GM20431 (cell line): ENCODE measurements at regions not wholly inside any gene's neighbourhood (a gene's known extent, or its start where the extent isn't known, plus 50 kb on each side); places are given as distances from the start of the nearest gene placed in this dataset.
"Not testable (repeated sequence)": the region's sequence is repeated elsewhere in the genome, so short reads cannot be mapped to it uniquely, and the experiment has no call there.

Source experiments
- in situ Hi-C: fragments of 300-500 bp; cut with MseI, MboI; formaldehyde crosslinking; loops from one replicate; pipeline ENCODE4 v1.15.0; 2020; ENCODE audit warnings: low sequenced_read_pairs; ENCODE audit not compliant: unreplicated experiment

DNA sequence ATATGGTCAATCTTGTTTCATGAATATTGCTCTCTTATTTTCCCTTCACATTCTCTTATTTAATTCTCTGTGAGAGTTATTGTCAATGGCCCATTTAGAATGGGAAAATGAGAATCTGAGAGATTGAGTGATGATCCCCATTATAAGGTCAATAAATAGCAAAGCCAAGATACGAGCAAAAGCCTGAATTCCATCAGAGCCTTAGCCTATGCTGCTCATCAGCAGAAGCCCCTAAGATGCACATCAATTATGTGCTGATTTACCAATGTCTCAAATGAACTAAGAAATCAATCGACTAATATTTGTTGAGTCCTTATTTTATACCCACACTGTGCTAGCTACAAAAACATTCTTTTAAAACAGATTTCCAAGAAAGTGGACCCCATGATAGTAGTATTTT is 330.8 kb upstream of the DDI1 start:
- in situ Hi-C loops = no loop called here

DNA sequence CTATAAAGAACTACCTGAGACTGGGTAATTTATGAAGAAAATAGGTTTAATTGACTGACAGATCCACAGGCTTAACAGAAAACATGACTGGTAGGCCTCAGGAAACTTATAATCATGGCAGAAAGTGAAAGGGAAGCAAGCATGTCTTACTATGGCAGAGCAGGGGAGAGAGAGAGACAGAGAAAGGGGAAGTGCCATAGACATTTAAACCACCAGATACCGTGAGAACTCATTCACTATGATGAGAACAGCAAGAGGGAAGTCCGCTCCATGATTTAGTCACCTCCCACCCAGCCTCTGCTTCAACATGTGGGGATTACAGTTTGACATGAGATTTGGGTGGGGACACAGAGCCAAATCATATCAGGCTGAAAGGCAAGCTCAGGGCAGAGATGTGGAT is 327.1 kb upstream of the DDI1 start:
- in situ Hi-C loops = no loop called here

DNA sequence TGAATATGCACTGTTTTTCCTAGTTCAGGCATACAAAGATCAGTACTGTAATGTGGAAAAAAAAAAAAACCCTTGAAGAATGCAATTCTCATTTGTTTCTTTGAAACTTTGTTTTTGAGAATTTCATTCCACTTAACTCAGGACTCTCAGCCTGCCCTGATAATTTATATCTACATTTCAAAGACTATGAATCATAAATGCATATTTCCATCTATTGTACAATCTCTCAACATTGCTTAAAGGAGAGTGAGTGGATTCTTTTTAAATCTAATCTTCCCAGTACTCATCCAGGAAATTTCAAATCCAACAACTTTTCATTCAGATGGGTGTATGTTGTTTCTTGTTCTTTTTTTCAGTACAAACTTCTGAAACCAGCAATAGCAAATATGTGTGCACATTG is 322.2 kb upstream of the DDI1 start:
- in situ Hi-C loops = no loop called here

DNA sequence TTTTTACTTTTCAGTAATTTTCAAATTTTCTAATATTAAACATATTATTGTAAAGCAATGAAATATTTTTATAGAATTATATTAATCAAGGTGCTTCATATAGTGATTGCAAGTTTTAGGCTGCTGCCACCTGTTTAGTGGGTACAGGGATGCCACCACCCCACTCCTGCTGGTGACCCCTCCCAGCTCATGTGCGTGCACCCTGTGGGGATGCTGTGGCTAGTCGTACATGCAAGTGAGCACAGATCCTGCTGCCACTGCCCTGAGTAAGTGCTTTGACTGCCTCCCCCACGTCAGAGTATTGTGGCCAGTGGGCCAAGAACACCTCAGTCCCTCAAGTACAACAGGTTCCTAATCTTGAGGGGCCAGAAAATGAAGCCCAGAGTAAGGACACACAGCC is 320.1 kb upstream of the DDI1 start:
- in situ Hi-C loops = no loop called here

DNA sequence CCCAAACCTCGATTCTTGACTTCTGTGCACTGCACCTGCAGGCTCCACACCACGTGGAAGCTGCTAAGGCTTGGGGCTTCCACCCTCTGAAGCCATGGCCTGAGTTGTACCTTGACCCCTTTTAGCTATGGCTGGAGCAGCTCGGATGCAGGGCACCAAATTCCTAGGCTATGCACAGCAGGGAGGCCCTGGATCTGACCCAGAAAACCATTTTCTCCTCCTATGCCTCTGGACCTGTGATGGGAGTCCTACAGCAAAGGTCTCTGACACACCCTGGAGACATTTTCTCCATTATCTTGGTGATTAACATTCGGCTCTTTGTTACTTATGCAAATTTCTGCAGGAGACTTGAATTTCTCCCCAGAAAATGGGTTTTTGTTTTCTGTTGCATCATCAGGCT is 309.2 kb upstream of the DDI1 start:
- in situ Hi-C loops = no loop called here

DNA sequence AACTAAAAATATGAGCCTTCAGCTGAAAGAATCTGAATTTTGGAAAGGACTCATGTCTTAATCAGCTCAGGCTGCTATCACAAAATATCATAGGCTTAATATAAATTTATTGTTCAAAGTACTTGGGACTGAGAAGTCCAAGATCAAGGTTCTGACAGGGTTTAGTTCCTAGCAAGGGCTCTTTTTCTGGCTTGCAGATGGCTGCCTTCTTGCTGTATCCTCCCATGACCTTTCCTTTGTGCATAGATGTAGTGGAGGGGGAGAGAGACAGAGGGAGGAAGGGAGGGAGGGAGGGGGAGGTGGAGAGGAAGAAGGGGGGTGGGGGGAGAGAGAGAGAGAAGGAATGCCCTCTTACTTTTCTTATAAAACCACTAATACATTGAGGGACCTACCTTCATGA is 306.8 kb upstream of the DDI1 start:
- in situ Hi-C loops = no loop called here

DNA sequence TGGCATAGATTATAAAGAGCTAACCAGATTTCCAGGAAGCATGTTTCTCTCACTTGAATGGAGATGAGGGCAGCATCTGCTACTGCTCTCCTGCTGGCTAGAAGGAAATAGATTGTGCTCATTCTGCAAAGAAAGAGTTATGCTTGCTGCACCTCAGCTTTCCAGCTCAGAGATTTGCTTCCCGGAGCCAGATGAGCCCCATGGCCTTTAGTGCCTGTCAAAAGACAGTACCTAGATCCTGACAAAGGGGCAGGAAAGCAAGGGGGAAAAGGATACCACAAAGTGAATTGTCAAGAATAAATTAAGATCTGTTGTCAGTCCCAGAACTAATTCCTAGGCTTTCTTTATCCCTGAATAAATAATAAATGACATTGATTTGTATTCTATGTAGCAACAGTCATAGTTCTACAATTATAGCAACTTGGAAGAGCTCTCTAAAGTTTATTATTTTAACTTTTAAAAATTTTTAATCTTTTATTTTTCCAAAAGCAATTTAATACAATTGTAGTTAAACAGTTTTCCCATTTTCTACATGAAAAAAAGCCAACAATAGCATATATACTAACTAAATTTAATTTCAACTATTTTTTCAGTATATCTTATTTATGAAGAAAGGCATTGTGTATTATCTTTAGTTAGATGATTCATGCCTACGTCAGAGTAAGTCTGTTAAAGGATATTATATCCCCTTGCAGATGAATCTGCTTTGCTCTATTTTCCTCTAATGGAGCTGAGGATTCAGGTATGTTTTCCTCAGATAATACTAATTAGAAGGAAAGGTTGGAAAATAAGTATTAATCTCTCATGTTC is 306.1 kb upstream of the DDI1 start:
- in situ Hi-C loops = no loop called here

DNA sequence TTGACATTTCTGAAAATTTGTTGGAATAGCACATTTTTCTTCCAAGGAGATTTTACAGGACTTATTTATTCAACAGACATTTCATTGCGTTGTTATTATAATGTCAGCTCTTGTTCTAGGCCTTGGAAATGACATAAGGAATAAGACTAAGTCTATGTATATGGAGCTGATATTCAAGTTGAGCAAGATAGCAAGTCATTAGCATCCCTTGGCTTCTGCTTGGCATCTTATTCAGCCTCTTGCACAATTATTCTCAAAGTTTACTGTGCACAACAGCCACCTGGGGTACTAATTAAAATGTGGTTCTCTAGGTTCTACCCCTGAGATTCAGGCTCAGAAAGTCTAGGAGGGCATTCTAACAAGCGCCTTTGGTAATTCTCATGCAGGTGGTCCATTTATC is 304.8 kb upstream of the DDI1 start:
- in situ Hi-C loops = no loop called here

DNA sequence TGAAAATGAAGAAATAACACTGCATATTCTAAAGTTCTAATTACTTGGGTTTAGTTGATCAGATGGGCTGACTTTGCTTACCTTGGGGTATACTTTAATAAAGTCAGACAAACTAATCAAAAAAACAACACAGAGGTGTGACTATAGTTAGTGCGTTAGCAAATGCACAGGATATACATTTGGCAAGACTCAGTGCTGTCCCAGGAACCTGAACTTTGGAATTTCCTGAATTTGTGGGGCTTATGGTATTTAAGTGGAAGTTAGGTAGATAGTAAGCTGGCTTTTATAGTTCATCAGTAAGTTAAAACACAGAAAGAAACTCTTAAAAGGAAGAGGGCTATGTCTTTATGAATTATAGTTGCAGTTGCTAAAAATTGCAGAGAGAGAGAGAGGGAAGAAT is 302.6 kb upstream of the DDI1 start:
- in situ Hi-C loops = no loop called here

DNA sequence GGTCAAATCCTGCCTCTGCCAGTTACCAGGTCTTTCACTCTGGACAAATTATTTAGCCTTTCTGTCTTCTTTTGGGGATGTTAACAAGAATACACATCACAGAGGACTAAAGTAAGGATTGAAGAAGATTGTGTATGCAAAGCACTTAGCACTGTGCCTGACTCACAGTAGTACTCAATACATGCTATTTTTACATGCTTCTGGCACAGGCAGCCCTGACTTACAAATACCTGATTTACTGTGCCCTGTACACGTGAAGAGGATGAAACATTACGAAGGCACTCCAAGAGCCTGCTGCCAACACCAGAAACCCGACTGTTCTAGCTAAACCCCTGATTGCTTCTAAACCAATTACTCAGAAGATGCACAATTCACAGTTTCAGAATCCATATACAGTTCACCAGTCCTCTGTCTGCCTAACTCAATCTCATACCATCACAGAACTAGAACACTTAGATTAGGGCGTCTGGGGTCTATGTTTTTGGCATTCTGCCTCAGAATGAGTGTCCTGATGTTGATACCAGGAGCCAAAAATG is 300.9 kb upstream of the DDI1 start:
- in situ Hi-C loops = no loop called here

DNA sequence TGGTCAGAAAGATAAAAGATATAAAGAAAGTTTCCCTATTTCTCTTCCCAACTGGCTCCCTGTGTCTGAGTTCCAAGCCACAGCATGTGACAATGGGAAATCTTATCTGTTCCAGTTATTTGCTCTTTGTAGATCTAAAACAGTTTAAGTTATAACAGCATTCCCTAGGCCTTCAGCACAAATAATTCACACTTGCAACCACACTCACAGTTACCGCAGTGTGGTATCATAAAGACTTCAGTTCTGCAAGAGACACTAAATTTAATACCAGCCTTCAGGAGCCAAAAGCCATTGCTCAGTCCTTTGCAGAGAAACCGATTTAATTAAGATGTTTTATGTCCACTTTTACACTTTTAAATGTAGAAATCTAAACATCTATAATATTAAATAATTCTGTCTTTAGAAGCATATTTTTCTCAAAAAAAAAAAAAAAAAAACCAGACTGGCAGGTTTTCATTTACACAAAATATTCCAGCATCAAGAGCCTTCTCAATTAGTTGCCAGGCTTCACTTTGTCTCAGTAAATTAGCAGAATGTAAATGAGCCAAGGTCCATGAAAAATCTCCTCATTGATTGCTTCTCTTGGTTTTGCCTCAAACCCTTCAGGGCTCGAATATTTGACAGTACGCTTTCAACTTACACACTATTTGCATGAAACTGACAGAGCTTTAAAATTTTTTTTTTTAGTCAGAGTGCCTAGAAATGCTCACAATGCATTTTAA is 300.0 kb upstream of the DDI1 start:
- in situ Hi-C loops = no loop called here

DNA sequence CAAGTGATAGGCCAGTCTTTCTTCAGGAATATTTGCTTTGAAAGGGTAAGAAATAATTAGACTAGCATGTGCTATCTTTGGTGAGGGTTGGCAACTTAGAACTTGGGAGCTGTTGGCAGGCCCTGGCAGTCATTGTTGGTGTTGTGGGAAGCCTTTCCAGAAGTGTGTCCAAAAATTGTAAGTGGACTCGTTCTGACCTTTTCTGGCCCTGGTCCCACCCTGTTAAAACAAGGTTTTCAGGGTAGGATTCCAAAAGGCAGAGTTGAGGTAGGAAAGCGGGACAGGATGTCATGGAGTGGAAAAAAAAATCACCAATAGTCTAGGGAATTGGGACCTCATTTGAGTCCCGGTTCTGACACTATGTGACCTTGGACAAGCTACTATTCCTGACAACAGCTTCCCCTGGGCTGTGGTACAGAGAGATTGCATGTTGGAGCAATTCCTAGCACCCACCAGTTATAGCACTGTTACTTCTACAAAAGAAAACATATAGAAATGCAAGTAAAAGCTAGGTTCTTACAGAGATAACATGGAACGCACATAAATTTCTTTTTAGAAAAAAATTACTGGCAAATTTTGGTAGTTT is 299.3 kb upstream of the DDI1 start:
- in situ Hi-C loops = no loop called here

DNA sequence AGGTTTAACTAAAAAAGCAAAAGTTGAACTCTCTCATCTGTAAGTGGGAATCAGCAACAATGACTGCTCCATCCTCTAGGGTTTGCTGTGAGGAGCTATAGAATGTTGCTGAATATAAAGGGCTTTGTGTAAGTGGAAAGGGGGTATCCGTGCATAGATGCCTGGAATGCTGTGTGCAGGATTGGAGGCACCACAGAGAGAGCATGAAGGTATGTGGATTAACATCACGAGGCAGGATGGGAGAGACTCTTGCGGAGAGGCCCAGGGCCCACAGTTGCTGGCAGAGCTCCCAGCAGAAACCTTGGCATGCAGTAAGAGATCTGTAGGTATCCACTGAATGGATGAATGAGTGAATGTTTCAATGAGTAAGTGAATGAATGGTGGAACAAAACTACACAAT is 298.7 kb upstream of the DDI1 start:
- in situ Hi-C loops = no loop called here

DNA sequence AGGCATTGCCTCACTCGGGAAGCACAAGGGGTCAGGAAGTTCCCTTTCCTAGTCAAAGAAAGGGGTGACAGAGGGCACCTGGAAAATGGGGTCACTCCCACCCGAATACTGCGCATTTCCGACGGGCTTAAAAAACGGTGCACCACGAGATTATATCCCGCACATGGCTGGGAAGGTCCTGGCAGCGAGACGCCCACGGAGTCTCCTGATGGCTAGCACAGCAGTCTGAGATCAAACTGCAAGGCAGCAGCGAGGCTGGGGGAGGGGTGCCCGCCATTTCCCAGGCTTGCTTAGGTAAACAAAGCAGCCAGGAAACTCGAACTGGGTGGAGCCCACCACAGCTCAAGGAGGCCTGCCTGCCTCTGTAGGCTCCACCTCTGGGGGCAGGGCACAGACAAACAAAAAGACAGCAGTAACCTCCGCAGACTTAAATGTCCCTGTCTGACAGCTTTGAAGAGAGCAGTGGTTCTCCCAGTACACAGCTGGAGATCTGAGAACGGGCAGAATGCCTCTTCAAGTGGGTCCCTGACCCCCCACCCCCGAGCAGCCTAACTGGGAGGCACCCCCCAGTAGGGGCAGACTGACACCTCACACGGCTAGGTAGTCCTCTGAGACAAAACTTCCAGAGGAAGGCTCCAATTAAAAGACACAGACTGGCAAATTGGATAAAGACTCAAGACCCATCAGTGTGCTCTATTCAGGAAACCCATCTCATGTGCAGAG is 297.2 kb upstream of the DDI1 start:
- in situ Hi-C loops = not testable (repeated sequence)

DNA sequence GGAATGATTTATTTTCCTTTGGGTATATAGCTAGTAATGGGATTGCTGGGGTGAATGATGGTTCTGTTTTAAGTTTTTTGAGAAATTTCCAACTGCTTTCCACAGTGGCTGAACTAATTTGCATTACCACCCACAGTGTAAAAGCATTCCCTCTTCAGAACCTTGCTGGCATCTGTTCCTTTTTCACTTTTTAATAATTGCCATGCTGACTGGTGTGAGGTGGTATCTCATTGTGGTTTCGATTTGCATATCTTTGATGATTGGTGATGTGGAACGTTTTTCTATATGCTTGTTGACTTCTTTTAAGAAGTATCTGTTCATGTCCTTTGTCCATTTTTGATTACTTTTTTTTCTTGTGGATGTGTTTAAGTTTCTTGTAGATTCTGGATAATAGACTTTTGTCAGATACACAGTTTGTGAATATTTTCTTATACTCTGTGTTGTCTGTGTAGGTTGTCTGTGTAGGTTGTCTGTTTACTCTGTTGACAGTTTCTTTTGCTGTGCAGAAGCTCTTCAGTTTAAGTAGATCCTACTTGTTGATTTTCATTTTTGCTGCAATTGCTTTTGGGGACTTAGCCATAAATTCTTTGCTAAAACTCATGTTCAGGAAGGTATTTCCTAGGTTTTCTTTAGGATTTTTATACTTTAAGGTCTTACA is 291.8 kb upstream of the DDI1 start:
- in situ Hi-C loops = no loop called here

DNA sequence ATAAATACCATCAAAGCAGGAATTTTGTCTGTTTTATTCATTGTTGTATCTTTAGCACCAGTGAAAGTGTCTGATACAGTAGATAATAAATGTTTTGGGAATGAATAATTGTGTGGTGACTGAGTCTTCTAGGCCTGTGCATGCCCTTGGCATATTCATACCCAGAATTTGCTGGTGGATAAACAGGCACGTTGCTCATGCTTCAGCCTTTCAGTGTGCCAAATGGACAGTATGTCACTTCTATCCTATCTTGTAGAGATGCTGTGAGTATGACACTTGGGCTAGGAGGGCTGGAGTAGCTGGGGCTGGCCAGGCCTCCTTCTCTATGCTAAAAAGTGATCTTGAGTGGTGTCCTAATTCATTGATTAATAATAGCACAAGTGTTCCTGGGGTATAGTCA is 287.3 kb upstream of the DDI1 start:
- in situ Hi-C loops = no loop called here

DNA sequence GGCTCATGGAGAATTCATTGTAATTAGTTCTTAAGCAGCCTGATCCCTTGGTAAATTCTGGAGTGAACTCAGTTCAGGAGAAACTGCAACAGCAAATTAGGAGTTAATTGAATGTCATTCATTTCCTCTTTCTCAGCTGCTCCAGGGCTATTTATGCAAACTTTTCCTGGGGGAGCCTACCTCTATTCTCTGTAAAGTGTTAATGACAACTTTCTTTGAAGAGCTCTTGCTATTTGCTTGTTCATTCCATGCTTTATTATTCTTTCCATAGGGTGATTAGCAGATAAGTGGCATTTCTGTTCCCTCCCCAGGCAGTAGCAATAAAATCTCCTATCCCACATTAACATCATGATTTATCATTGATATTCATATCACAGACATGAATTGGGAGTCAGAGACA is 267.6 kb upstream of the DDI1 start:
- in situ Hi-C loops = no loop called here

DNA sequence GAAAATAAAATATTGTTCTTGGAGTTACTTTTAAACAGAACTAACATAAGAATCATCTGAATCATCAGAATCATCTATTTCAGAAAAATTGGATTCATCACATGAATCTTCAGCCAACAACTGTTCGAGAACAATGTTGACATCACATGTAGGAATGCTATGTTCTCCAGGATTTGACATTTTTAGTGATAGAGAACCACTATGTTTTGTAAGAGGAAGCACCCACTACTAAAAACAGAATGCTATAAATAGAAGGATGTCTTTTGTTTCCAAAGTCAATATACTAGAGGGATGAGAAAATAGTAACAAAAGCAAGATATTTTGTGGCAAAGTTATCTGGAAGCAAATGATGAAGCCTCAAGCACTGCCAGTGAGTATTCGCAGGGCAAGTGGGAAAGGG is 263.4 kb upstream of the DDI1 start:
- in situ Hi-C loops = no loop called here

DNA sequence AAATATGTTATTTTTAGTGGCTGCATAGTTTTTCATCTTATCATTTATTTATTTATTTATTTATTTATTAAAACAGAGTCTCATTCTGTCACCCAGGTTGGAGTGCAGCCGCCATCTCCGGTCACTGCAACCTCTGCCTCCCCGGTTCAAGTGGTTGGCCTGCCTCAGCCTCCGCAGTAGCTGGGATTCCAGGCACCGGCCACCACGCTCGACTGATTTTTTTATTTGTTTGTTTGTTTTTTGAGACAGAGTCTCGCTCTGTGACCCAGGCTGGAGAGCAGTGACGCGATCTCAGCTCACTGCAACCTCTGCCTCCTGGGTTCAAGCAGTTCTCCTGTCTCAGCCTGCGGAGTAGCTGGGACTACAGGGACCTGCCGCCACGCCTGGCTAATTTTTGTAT is 262.9 kb upstream of the DDI1 start:
- in situ Hi-C loops = no loop called here

DNA sequence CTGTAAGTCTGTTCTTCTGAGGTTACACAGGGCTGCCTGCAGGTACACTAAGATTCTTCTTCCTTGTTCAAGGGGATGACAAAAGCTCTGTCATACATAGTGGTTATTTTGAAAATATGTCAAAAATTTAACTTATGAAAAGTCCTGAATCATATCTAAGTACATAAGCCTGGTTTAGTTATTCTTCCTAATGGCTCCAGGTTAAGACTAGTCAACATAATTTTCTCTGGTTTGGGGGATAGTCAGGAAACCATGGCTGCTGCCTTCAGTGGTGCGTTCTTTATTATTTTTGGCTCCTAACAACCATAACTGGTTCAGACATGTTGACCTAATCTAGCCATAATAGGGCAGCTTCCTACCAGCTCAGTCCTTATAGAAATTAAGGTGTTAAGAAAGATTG is 257.4 kb upstream of the DDI1 start:
- in situ Hi-C loops = no loop called here
